ENCODE measurements at regions not wholly inside any gene's neighbourhood (a gene's known extent, or its start where the extent isn't known, plus 50 kb on each side); places are given as distances from the start of the nearest gene placed in this dataset.

DNA sequence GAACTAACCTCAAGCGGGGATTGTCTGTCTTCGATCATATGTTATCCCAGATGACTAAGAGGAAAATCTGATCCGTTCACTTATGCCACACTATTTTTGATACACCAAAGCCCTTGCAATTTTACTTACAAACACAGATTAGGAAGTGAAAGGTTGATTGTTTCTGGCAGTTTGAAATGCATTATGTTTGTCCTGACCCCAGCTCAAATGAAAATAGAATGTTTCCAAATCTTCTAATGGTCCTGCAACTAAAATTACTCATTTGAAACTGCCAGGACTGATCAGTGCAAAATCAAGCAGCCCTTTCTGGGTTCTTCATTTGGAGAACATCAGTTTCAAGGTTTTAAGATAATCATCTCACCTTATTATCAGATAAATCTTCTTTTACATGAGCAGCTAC lies 696.7 kb upstream of the WWC1 start:
- no peak for DNase-seq (ENCODE audit: low spot score)

DNA sequence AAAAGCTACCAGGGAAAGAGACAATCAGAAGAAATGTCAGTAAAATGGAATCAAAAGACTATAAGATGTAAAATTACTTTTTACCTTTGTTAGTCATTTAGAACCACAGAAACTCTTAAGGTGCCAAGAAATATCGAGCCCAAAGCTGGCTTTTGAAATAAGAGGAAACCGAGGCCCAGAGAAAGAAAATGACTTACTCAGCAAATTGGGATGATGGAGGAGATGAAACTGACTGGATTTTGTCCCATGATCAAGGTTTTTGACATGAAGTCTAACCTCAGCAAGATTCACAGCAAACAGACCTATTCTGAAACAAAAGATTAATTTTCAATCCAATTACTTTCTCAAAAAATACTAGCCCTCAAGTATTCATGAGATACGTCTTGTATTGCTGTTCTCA lies 696.2 kb upstream of the WWC1 start:
- DNase-seq (ENCODE audit: low spot score) = no peak

DNA sequence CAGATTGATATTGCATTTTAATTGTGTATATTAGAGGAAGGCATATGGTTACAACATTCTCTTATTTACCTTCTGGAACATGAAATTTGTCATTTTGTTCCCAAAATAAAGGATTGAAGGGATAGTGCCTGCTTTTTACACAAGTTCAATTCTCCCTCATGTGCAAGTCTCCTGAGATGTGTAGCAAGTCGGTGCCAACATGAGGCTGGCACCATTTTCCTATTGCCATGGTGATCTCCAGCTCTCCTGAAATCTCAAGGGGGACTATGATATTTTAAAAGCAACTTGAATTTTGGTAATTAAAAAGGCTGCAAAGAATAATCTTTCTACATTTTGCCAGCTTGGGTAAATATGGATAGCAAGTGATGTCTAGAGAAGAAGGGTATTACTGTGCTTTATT lies 693.3 kb upstream of the WWC1 start:
- DNase-seq (ENCODE audit: low spot score) = no peak

DNA sequence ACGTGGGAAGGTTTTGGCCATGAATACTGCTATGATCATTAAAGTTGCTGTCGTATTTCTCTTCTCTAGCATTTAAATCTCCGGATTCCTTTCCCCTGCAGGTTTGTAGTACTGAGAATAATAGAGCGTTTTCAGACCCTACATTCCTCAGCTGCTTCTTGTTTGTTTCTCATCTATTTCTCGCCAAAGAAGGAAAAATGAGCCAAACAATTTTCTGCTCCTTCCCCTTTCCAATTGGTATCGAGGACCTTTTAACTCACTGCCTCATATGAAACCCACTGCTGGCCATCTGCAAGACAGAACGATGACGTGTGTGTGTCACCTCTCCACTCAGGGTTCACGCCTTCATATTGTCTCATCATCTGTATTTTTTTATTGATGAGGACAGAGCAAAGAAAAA lies 689.4 kb upstream of the WWC1 start:
- no peak for DNase-seq (ENCODE audit: low spot score)

DNA sequence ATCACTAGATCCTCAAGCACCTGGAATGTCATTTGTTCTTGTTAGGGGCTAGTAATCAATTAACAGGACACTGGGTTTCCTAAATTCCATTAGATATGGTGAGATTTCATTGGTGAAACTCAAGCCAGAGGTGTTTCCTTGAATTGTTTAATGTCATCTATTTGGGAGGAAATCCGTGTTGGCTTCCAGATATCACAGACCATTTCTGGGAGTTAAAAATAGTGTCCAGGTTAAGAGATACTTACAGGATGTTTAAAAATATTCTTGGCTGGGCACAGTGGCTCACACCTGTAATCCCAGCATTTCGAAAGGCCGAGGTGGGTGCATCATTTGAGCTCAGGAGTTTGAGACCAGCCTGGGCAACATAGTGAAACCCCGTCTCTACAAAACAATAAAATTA lies 688.3 kb upstream of the WWC1 start:
- DNase-seq (ENCODE audit: low spot score) = no peak

DNA sequence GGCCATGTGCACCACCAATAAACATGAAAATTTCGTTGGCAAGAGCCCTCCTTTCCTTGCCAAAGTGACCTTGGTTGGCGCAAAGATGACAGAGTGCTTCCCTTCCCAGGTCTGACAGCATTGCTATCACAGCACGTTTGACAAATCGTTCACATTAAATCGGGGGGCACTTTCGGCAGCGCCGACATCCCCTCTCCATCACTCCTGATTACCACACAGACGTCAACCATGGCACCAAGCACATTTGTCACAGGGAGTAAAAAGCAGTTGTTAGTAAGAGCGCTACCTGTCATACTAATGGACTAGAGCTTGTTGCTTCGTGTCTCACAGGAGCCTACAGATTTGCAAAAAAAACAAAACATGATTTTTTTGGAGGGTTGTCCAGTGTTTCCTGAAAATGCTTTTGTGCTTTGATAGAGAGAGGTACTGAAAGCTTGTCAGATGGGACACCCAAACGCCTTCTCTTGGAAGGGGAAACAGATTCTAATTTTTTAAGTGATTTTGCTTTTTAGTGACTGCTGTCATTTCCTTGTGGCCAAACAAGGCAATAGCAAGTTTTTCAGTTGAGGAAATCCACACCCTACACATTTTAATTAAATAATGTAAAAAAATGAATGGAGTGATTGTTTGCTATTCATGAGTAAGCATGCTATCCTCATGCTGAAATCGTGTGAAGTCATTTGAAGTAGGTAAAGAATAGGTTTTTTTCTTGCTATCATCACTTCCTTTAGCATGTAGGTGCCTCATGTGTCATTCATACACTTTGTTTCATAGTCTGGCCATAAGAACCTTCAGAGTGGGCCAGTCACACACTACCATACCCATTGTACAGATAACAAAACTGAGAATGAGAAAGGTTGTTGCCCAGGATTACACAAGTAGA lies 682.8 kb upstream of the WWC1 start:
- DNase-seq (ENCODE audit: low spot score) = no peak

DNA sequence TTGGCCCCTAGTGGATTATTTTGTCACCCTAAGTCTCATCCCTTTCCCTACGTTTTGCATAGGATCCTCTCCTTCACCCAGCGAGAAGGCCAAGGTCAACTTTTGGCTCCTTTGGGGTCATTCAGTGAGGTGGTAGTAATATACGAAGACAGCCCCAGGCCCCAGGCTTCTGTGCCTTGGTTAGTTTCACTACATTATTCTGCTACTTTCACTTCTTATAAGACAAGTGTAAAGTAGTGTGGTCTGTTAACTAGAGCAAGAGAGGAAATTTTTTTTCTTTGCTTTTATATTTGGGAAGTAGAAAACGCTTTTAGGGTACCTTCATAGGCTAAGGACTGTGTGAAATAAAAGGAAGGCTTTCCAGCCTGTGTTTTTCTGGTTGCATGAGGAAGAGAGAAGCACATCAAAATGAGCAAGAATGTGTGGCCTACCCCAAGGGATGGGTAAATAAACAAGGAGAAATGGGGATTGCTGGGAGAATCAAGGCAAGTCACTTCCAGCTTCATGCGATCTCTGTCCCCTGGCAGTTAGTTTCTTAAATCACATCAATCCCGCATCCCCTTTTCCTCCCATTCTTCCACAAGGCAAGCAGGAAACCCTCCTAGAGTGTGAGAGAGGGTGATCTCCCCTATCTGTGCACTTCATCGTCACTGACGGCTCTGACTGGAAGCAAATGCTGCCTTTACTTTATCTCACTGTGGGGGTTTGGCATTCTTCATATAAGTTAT lies 677.0 kb upstream of the WWC1 start:
- no peak for DNase-seq (ENCODE audit: low spot score)

DNA sequence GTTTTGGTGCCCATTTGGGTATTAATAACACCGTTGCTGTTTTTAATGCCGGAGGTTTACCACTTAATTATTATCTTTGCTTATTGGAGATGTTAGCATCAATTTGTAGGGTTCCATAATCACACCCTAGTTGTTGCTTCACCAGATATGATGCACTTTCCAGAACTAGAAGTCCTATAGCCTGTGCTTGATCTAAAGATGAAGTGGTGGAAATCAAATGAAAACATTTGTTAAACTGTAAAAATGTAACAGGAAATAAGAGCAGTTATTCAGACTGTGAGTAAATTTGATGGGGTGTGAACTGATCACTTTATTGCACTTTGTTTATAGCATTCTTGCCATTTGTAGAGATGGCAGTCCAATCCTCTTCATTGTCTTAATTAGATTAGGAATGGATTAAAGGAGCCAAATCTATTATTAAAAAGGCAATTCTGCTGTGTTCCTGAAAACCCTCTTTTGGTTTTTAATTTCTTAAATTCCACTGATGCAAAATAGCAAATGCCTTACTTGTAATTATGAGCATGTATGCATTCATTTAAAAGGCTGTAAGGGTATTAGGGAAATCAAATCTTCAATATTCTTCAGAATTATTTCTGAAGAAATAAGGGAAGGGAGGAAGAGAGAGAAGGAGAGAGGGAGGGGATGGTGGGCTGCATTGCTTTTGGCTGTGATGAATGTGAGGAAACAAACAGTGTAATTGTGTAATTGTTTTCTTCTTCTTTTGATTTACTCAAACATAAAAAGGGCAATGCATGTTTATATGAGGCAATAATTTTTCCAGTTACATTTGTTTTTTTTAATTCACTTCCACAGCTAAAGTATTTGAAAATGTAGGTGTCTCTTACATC lies 675.2 kb upstream of the WWC1 start:
- no peak for DNase-seq (ENCODE audit: low spot score)

DNA sequence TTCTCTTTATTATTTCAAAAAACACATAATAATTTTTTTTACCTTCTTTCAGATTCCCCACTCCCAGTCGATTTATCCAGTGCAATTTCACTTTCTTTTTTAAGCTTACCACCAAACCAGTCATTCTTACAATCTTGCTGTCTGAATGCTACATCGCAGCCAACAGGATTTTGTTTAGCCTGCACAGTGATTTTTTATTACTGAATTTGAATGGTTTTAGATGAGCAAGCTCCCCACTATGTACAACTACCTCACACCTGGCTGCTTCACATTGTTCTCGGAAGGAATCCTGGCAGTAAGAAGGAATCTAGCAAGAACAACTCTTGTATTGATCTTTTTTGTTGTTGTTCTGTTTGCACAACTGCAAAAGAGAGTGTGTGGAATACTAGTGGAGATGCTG lies 668.1 kb upstream of the WWC1 start:
- no peak for DNase-seq (ENCODE audit: low spot score)

DNA sequence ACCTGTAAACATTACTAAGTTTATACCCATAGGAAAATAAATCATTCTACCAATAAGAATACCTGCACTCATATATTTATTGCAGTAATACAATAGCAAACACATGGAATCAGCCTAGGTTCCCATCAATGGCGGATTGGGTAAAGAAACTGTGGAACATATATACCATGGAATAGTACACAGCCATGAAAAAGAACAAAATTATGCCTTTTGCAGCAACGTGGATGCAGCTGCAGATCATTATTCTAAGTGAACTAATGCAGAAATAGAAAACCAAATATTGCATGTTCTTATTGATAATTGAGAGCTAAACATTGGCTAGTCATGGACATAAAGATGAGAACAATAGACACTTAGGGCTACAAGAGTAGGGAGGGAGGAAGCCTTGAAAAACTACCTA lies 667.4 kb upstream of the WWC1 start:
- no peak for DNase-seq (ENCODE audit: low spot score)

DNA sequence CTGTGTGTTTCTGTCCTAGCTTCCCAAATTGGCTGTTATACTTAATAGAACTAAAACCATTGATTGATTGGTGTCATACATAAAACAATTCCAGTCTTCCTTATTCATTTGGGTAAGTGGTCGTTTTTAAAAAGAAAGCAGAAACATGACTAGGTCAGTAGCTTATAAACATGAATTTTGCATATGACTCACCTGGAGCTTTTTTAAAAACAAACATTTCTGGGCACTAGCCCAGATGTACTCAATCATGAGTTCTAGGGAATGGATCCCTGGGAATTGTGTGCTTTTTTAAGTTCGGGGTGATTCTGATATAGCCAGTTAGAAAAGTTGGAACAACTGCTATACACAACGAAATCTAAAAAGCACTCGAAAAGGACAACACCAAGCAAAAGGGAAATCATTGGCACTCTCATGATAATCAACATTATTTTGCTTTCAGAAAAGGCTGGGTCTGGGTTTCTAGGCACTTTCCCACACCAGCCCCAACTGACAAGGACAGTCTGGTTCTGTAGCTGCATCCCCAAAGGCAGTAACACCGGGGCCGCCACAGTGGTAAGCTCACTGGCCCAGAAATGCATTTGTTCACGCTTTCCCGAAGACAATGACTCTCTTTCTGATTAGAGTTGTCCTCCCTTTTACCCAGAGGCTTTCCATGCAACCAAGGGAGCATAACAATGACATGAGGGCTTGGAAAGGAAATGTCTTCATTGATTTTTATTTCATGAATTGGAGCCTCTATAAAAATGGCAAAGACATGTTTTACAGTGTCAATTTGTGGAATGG lies 664.9 kb upstream of the WWC1 start:
- no peak for DNase-seq (ENCODE audit: low spot score)

DNA sequence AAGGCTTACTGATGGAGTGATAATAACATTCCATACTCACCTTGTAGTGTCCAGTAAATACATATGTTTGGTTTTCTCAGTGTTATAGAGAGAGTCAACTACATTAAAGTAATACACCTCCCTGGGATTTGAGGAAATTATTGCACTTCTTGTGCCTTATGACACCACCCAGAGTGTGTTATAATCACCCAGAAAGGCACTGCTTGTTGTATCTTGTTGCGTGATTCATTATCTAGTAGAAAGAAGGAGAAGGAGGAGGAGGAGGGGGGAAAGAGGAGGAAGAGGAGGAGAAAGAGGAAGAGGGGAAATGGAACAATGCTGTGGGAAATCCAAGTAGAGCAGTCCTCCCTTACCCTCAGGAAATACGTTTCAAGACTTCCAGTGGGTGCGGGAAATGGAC lies 661.8 kb upstream of the WWC1 start:
- DNase-seq (ENCODE audit: low spot score) = no peak

DNA sequence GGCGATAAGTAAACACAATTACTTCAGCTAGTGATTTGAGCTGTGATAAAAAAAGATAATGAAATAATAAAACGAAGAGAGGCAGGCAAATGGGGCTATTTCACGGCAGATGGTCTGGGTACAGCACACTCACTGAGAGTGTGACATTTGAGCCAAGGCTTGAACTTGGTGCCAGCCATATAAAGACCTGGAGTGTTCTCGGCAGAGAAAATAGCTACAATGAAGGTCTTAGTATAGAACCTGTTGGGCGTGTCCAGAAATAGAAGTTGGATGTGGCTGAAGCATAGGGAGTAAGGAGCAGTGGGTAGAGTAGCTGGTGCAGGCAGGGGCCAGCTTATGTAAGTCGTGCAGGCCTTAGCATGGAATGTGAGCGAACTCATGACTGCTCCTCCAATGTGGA lies 660.3 kb upstream of the WWC1 start:
- no peak for DNase-seq (ENCODE audit: low spot score)

DNA sequence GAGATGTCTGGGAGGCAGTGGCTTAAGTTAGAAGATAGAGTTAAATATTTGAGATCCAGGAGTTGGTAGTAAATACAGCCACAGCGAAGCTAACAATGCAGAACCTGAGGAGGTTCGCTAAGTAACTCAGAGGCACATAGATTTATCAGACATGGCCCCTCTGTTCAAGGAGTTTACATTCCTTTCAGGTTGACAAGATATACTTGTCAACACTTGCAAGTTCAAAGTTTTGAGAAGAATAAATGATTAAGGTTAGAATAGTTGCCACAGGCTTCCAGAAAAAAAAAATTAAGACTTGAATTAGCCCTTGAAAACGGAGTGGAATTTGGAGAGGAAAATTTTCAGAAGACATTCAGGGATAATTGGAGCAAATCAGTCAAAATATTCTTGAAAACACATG lies 658.3 kb upstream of the WWC1 start:
- DNase-seq (ENCODE audit: low spot score) = no peak

DNA sequence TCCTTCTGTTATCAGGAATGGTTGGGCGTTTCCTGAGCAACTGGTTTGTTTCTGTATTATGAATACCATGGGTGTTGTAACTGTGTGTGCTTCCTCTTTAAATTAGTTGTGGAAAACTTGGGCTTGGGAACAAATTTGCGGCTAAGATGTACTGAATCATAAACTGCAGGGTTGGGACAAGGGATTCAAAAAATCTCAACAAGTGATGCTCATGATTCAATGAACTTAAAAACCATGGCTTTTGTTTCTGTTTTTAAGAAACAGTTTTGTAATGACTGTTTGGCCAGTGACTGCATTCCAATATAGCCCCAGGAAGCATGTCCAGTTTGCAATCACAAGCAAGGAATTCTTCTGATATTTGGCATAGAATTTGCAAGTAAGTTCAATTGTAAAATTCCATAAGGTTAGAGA lies 657.5 kb upstream of the WWC1 start:
- DNase-seq (ENCODE audit: low spot score) = no peak

DNA sequence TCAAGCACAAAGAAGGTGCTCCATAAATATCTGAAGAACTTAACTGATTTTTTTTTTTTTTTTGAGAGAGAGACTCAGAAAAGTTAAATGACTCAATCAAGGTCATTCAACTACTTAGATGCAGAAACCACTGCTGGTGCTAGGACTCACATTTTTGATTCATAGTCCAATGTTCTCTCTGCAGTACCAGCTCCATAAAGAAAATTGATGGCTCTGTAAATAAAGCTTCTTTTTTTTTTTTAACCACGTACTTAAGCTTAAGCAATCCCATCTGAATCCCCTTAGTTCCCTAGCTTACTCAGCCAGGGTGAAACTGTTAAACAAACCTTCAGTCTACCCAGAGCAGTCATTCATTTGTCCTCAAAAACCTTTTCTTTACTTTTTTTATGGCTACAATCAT lies 657.0 kb upstream of the WWC1 start:
- no peak for DNase-seq (ENCODE audit: low spot score)

DNA sequence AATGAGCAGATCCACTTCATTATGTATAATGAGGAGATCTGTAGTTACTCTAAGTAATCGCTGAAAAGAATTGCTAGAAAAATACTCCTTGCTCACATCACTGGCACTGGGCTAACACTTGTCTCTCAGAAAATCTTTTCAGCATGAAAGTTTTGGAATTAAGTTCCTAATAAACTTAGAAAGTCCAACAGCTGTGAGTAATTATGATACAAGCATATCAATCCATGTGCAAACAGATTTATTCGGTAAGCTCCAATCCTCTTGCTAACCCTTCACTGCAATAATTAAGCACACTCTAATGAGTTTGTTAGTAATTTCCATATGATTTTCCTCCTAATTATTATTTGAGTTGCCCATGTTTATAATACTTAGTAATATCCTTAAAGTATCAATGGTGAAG lies 652.6 kb upstream of the WWC1 start:
- DNase-seq (ENCODE audit: low spot score) = no peak

DNA sequence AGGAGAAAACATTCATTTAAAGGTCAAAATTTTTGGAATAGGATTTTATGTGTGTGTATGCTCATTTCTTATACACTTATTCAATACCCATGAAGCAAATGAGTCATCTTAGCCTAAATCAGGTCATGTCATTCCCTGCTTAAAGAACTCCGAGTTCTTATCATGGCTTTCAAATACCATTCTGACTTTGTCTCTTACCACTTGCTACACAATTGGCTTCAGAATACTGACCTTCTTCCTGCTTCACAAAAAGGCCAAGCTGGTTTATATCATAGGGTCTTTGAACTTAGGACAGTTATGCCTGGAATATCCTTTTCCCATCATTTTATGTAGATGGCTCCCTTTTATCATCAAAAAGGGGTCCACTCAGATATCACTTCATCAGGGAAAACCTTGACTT lies 652.2 kb upstream of the WWC1 start:
- no peak for DNase-seq (ENCODE audit: low spot score)

DNA sequence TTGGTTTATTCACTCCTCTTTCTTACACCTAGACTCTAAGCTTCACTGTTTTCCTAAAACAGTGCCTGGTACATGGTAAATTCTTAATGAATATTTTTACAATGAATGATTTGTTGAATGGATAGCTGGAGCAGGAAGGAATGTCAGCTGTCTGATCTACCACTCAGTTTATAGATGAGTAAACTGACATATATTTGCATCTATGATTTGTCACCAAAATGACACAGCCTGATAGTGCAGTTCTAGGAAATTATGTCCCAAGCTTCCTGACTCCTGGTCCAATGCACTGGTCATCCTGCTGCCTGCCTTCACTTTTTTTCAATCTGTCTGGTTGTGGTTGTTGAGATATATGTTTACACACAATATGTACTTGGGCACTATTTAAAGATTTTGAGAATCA lies 651.7 kb upstream of the WWC1 start:
- no peak for DNase-seq (ENCODE audit: low spot score)

DNA sequence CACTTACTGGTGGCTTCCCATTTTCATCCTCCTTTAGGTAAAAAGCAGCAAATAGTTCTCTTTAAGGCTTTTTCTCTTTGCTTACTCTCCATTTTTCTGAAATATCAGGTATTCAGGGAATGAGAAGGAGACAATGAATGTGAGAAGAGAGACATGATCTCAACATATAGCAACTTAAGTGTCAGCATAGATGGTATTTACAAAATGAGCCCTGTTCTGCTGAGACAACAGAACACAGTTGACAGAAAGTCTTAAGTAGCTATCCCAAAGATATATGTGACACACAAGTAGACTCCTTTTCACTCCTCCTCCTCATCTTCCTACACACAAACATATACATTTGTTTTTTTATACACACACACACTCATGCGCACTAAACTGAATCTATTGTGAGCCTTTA lies 649.3 kb upstream of the WWC1 start:
- no peak for DNase-seq (ENCODE audit: low spot score)

DNA sequence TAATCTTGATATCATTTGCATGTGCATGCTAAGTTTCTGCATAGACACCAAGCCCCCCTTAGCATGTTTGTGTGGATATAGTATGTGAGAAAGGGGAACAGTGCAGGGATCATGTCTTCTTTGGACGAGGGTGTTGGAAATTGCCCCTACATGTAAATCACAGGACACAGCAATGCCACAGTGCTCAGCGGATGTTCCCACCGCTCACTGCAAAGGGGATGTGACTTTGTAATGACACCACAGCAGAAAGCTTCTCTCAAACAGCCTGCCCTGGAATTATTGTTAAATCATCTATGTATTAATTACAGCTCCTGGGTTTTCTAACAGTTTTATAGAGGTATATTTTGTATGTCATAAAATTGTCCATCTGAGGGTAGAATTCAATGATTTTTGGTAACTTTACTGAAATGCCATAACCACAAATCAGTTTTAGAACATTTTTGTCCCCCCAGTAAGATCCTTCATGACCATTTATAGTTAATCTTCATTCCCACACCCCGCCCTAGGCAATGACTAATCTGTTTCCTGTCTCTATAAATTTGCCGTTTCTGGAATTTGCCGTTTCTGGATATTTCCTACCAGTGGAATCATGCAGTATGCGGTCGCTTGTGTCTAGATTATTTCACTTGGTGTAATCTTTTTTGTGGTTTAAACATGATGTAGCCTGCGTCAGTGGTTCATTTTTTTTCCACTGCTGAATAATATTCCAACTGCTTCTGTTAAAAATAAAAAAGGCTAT lies 648.5 kb upstream of the WWC1 start:
- DNase-seq (ENCODE audit: low spot score) = peak; percentile 13
